ENCODE measurements at regions not wholly inside any gene's neighbourhood (a gene's known extent, or its start where the extent isn't known, plus 50 kb on each side); places are given as distances from the start of the nearest gene placed in this dataset.
"Not testable (repeated sequence)": the region's sequence is repeated elsewhere in the genome, so short reads cannot be mapped to it uniquely, and the experiment has no call there.

- H3K9me3 ChIP-seq (ENCODE audit: insufficient read depth in 2 of 2, low read depth in 1 of 2, low read length in 1 of 2); FAIRE-seq; H2BK15ac ChIP-seq (ENCODE audit: low read length); H2BK12ac ChIP-seq (ENCODE audit: low read depth, low read length); H3K79me2 ChIP-seq (ENCODE audit: control insufficient read depth in 1 of 2, insufficient read depth in 2 of 2, low read length in 2 of 2); H3K27me3 ChIP-seq (replicated peaks in 1 of 4; ENCODE audit: control insufficient read depth in 3 of 4, extremely low read depth in 1 of 4, insufficient read depth in 3 of 4, low read length in 3 of 4); H2BK20ac ChIP-seq (ENCODE audit: low read length); DNase-seq (ENCODE audit: low read depth in 1 of 2, low spot score in 2 of 2); H3K4me3 ChIP-seq (ENCODE audit: extremely low read depth in 1 of 4, insufficient read depth in 2 of 4, low read depth in 3 of 4, low read length in 4 of 4); CTCF ChIA-PET (ENCODE audit: partially characterized antibody); H3K27ac ChIP-seq (ENCODE audit: low read depth, low read length); H2AFZ ChIP-seq (ENCODE audit: low read length); H3K4me2 ChIP-seq (ENCODE audit: insufficient read depth in 1 of 2, low read depth in 2 of 2, low read length in 2 of 2); H3K4ac ChIP-seq (replicated peaks; ENCODE audit: insufficient read length, low read depth, low read length); POLR2A ChIA-PET (ENCODE audit: partially characterized antibody); H3K23me2 ChIP-seq (ENCODE audit: low read depth, low read length); H3K56ac ChIP-seq (replicated peaks; ENCODE audit: insufficient read length, low read depth, low read length); H4K5ac ChIP-seq (ENCODE audit: insufficient read length, low read depth, low read length); H3K14ac ChIP-seq (ENCODE audit: insufficient read length); H3K23ac ChIP-seq (ENCODE audit: insufficient read length); H4K20me1 ChIP-seq (replicated peaks in 1 of 2; ENCODE audit: control insufficient read depth in 1 of 2, insufficient read depth in 2 of 2, low read length in 2 of 2); H2BK5ac ChIP-seq (ENCODE audit: low read depth, low read length); H3K9ac ChIP-seq (replicated peaks in 1 of 4; ENCODE audit: extremely low read depth in 1 of 4, low read depth in 3 of 4, low read length in 3 of 4); H3K18ac ChIP-seq (ENCODE audit: extremely low read depth, low read length); H3K36me3 ChIP-seq (ENCODE audit: control insufficient read depth in 2 of 4, insufficient read depth in 4 of 4, low read length in 3 of 4); H3K79me1 ChIP-seq (ENCODE audit: low read depth, low read length); H3K4me1 ChIP-seq (replicated peaks in 1 of 4; ENCODE audit: control insufficient read depth in 3 of 4, insufficient read depth in 4 of 4, low read length in 3 of 4); H2AK5ac ChIP-seq (ENCODE audit: low read depth, low read length); H2BK120ac ChIP-seq (replicated peaks; ENCODE audit: low read depth, low read length); H4K91ac ChIP-seq (replicated peaks; ENCODE audit: insufficient read length, low read length); H4K8ac ChIP-seq (ENCODE audit: extremely low read depth, insufficient read depth, low read length): not testable (repeated sequence)
- WGBS, 2 experiments (ENCODE audit: extremely low coverage in 1 of 2, insufficient coverage in 1 of 2, insufficient read length in 1 of 2, insufficient replicate concordance in 2 of 2, low coverage in 1 of 2, low lambda C conversion rate in 2 of 2, missing lambda C conversion rate in 1 of 2), result 96% methylated on average over 3 of the region's 3 CpGs; no CpG with 5 or more reads in 1 of the 2 experiments
Observed at GRCh38 chr2:111298927-111299326, 178.2 kb downstream of the BCL2L11 start.

- H2BK12ac ChIP-seq (ENCODE audit: low read depth, low read length); H4K20me1 ChIP-seq (replicated peaks in 1 of 2; ENCODE audit: control insufficient read depth in 1 of 2, insufficient read depth in 2 of 2, low read length in 2 of 2); H3K36me3 ChIP-seq (ENCODE audit: control insufficient read depth in 2 of 4, insufficient read depth in 4 of 4, low read length in 3 of 4); H3K4me1 ChIP-seq (replicated peaks in 1 of 4; ENCODE audit: control insufficient read depth in 3 of 4, insufficient read depth in 4 of 4, low read length in 3 of 4); POLR2A ChIA-PET (ENCODE audit: partially characterized antibody); DNase-seq (ENCODE audit: low read depth in 1 of 2, low spot score in 2 of 2); H3K14ac ChIP-seq (ENCODE audit: insufficient read length); H3K79me1 ChIP-seq (ENCODE audit: low read depth, low read length); H3K27ac ChIP-seq (ENCODE audit: low read depth, low read length); H3K18ac ChIP-seq (ENCODE audit: extremely low read depth, low read length); H3K79me2 ChIP-seq (ENCODE audit: control insufficient read depth in 1 of 2, insufficient read depth in 2 of 2, low read length in 2 of 2); H2AK5ac ChIP-seq (ENCODE audit: low read depth, low read length); H3K9me3 ChIP-seq (ENCODE audit: insufficient read depth in 2 of 2, low read depth in 1 of 2, low read length in 1 of 2); H2BK20ac ChIP-seq (ENCODE audit: low read length); H4K5ac ChIP-seq (ENCODE audit: insufficient read length, low read depth, low read length); H3K23me2 ChIP-seq (ENCODE audit: low read depth, low read length); H2BK15ac ChIP-seq (ENCODE audit: low read length); H2BK120ac ChIP-seq (replicated peaks; ENCODE audit: low read depth, low read length); H3K9ac ChIP-seq (replicated peaks in 1 of 4; ENCODE audit: extremely low read depth in 1 of 4, low read depth in 3 of 4, low read length in 3 of 4); H3K4ac ChIP-seq (replicated peaks; ENCODE audit: insufficient read length, low read depth, low read length); H2AFZ ChIP-seq (ENCODE audit: low read length); H3K23ac ChIP-seq (ENCODE audit: insufficient read length); H3K27me3 ChIP-seq (replicated peaks in 1 of 4; ENCODE audit: control insufficient read depth in 3 of 4, extremely low read depth in 1 of 4, insufficient read depth in 3 of 4, low read length in 3 of 4); H3K4me2 ChIP-seq (ENCODE audit: insufficient read depth in 1 of 2, low read depth in 2 of 2, low read length in 2 of 2); H2BK5ac ChIP-seq (ENCODE audit: low read depth, low read length); CTCF ChIA-PET (ENCODE audit: partially characterized antibody); H3K56ac ChIP-seq (replicated peaks; ENCODE audit: insufficient read length, low read depth, low read length); H3K4me3 ChIP-seq (ENCODE audit: extremely low read depth in 1 of 4, insufficient read depth in 2 of 4, low read depth in 3 of 4, low read length in 4 of 4); H4K91ac ChIP-seq (replicated peaks; ENCODE audit: insufficient read length, low read length); FAIRE-seq; H4K8ac ChIP-seq (ENCODE audit: extremely low read depth, insufficient read depth, low read length): not testable (repeated sequence)
- WGBS, 2 experiments (ENCODE audit: extremely low coverage in 1 of 2, insufficient coverage in 1 of 2, insufficient read length in 1 of 2, insufficient replicate concordance in 2 of 2, low coverage in 1 of 2, low lambda C conversion rate in 2 of 2, missing lambda C conversion rate in 1 of 2), result 86% methylated on average over 1 of the region's 2 CpGs; no CpG with 5 or more reads in 1 of the 2 experiments
Observed at GRCh38 chr2:111299635-111300034, 178.9 kb downstream of the BCL2L11 start.

Measured in H1 (cell line).